Subcutaneous abdominal adipose tissue (tissue), 5 donors: ENCODE measurements at regions not wholly inside any gene's neighbourhood (a gene's known extent, or its start where the extent isn't known, plus 50 kb on each side); places are given as distances from the start of the nearest gene placed in this dataset.
A peak's percentile ranks its signal among the peaks of the same experiment; 100 is the strongest.

Experiments
- H3K27ac ChIP-seq: one replicate; pipeline ENCODE4 v1.7.0; 2013; ENCODE audit warnings: low read depth, mild to moderate bottlenecking, inconsistent platforms, low read length, moderate library complexity
- H3K27me3 ChIP-seq, 5 donors: one replicate each; pipeline ENCODE4 v1.7.0; 2013; ENCODE audit warnings: low read length in 5 of 5, inconsistent platforms in 1 of 5; ENCODE audit not compliant: control insufficient read depth in 5 of 5, insufficient read depth in 4 of 5
- H3K36me3 ChIP-seq, 5 donors: one replicate each; pipeline ENCODE4 v1.7.0; 2013; ENCODE audit warnings: low read length in 5 of 5; ENCODE audit not compliant: control insufficient read depth in 5 of 5, insufficient read depth in 5 of 5
- H3K4me1 ChIP-seq, 5 donors: one replicate each; pipeline ENCODE4 v1.7.0; 2013; ENCODE audit warnings: low read length in 5 of 5, mild to moderate bottlenecking in 3 of 5, moderate library complexity in 1 of 5; ENCODE audit not compliant: control insufficient read depth in 5 of 5, insufficient read depth in 5 of 5
- H3K4me3 ChIP-seq, 5 donors: one replicate each; pipeline ENCODE4 v1.7.0; 2013; ENCODE audit warnings: low read length in 5 of 5, low read depth in 1 of 5
- H3K9ac ChIP-seq, 5 donors: one replicate each; pipeline ENCODE4 v1.7.0; 2013; ENCODE audit warnings: low read length in 5 of 5, mild to moderate bottlenecking in 4 of 5, moderate library complexity in 3 of 5
- H3K9me3 ChIP-seq, 5 donors: one replicate each; pipeline ENCODE4 v1.7.0; 2013; ENCODE audit warnings: low read length in 5 of 5; ENCODE audit not compliant: control insufficient read depth in 5 of 5
- donor health status: healthy.
- donor health status: healthy.
- donor health status: healthy.
- donor health status: healthy.
- donor health status: healthy.

DNA sequence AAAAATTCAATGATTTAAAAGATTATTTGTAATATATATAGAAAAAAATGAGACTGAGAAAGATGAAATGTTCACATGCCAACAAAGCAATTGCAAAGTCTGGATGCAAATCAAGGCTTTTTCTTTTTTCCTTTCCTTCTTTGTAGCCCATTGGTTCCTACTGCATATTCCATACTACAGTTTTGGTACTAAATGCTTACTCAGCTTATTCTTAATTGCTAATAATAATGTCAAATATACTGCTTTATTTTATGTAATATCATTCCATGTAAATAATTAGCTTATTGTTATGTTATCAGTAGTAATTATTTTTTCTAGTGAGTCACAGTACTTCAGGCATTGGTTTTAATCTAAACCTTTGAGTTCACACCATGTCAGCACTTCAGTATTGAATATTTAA, 407.4 kb upstream of the LRRTM1 start:
- Histone ChIP-seq H3K9me3 (no peaks in the 10 kb centered on the region), H3K4me3 (no peak overlapping the region), H3K4me1 (peaks cover 0 to 5% (median under 1%) of the 10 kb centered on the region in 5 donors), H3K27ac (no peak overlapping the region), H3K36me3 (no peaks in the 10 kb centered on the region), H3K9ac (no peak overlapping the region), H3K27me3 (no peaks in the 10 kb centered on the region)

DNA sequence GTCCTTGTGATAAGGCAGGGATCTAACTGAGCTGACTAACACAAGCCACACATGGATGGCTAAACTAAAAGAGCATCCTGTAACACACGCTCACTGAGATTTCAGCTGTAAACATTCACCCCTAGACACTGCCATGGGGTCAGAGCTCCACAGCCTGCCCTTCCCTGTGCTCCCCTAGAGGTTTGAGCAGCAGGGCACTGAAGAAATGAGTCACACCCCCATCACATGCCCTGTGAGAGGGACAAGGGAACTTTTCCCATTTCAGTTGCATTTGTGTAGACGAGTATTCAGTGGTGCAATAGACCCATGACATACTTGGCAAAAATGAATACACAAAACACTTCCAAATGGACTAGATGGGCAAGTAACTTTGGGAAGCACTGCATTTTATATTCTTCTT, 402.4 kb upstream of the LRRTM1 start:
- no peaks in the 10 kb centered on the region for H3K27me3 ChIP-seq
- H3K9ac ChIP-seq = peak overlapping the region in 1 of 5 donors; percentile 8
- H3K27ac ChIP-seq = peak overlapping the region; percentile 82
- no peaks in the 10 kb centered on the region for H3K9me3 ChIP-seq
- peaks cover 0 to 20% (median 9%) of the 10 kb centered on the region in 5 donors for H3K4me1 ChIP-seq
- peak overlapping the region in 1 of 5 donors; percentile 12 for H3K4me3 ChIP-seq
- no peaks in the 10 kb centered on the region for H3K36me3 ChIP-seq

DNA sequence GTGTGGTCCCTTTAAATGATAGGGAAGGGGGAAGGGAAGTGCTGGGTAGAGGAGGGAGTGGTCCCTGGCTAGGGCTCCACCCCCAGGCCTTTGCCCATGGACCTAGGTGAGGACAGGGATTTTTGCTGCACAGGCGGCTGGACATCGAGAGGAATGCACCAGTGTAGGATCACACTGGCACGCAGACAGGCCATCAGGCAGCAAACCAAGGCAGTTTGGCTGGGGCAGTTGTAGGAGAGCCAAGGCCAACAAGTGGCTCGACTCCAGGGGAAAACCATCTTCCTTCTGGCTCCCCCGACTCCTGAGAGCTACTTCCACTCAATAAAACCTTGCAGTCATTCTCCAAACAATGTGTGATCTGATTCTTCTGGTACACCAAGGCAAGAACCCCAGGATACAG, 402.0 kb upstream of the LRRTM1 start:
- Histone ChIP-seq H3K4me1 (peaks cover 0 to 20% (median 9%) of the 10 kb centered on the region in 5 donors), H3K27me3 (no peaks in the 10 kb centered on the region), H3K27ac (peak overlapping the region; percentile 82), H3K4me3 (peak overlapping the region in 1 of 5 donors; percentile 33), H3K9ac (peak overlapping the region in 1 of 5 donors; percentile 8), H3K9me3 (no peaks in the 10 kb centered on the region), H3K36me3 (no peaks in the 10 kb centered on the region)

DNA sequence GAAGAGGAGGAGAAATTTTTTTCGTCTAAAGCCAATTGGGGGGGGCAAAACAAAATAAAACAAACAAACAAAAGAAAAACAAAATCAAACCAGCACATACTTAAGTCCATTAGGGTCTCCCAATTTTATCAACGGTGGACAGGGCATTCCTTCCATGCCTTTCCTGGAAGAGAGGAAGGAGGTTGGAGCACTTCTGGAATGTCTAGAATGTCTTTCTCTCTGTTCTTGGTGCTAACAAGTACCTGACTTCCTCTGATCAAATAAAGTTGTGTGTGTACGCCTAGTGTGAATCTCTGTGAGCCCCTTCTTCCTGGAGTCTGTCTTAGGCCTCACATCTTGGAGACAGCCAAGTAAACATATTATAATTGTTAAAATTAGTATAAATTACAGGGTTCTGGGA, 399.0 kb upstream of the LRRTM1 start:
- Histone ChIP-seq H3K4me3 (no peak overlapping the region), H3K9me3 (no peaks in the 10 kb centered on the region), H3K4me1 (peaks cover 0 to 20% (median 9%) of the 10 kb centered on the region in 5 donors), H3K36me3 (no peaks in the 10 kb centered on the region), H3K9ac (no peak overlapping the region), H3K27me3 (no peaks in the 10 kb centered on the region), H3K27ac (no peak overlapping the region)

DNA sequence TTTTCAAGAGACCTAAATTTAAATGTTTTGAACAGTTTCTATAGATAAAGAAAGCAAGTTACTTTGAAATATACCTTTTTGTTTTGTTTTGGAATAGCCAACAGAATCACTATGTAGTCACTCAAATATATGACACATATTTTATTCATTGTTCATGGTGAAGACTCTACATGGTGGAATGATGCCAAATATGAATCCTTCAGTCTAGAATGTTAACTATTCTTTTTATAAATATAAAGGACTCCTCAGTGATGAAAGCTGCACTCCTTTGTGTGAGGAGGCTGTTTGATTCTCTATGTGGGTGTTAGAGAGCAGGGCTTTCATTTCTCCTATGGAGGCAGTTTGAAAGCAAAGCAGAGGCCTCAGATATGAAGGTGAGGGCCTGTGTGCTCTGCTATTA, 396.4 kb upstream of the LRRTM1 start:
- H3K9ac ChIP-seq = no peak overlapping the region
- H3K4me3 ChIP-seq = no peak overlapping the region
- peaks cover 0 to 6% (median 0%) of the 10 kb centered on the region in 5 donors for H3K4me1 ChIP-seq
- H3K27ac ChIP-seq = no peak overlapping the region
- H3K9me3 ChIP-seq = no peaks in the 10 kb centered on the region
- no peaks in the 10 kb centered on the region for H3K27me3 ChIP-seq
- no peaks in the 10 kb centered on the region for H3K36me3 ChIP-seq
